Ishikawa (cell line): ENCODE measurements at regions not wholly inside any gene's neighbourhood (a gene's known extent, or its start where the extent isn't known, plus 50 kb on each side); places are given as distances from the start of the nearest gene placed in this dataset.
A peak's percentile ranks its signal among the peaks of the same experiment; 100 is the strongest.

Experiments
- CEBPB ChIP-seq: IDR thresholded peaks from 2 replicates; pipeline ENCODE4 v1.6.1; 2012
- EGR1 ChIP-seq: IDR thresholded peaks from 2 replicates; pipeline ENCODE4 v1.6.1; 2012
- EP300 ChIP-seq: IDR thresholded peaks from 2 replicates; pipeline ENCODE4 v1.6.1; 2012; ENCODE audit warnings: borderline replicate concordance
- FOXM1 ChIP-seq: IDR thresholded peaks from 2 replicates; pipeline ENCODE4 v1.6.1; 2012; ENCODE audit warnings: low read depth, borderline replicate concordance
- NFIC ChIP-seq: IDR thresholded peaks from 2 replicates; pipeline ENCODE4 v1.6.1; 2012
- RAD21 ChIP-seq: IDR thresholded peaks from 2 replicates; pipeline ENCODE4 v1.6.1; 2012; ENCODE audit warnings: low read depth
- REST ChIP-seq: IDR thresholded peaks from 2 replicates; pipeline ENCODE4 v1.6.1; 2012; ENCODE audit warnings: low read depth, mild to moderate bottlenecking
- TCF12 ChIP-seq: IDR thresholded peaks from 2 replicates; pipeline ENCODE4 v1.6.1; 2012; ENCODE audit warnings: low read depth

GRCh38 chr15:39127151-39127790, 453.6 kb upstream of the THBS1 start:
- TF ChIP-seq CEBPB (no peak), EP300 (peak; percentile 68), EGR1 (no peak), NFIC (peak; percentile 61), RAD21 (no peak), REST (no peak), FOXM1 (peak; percentile 67; the same call in 1 of the 2 replicates), TCF12 (0 out of 2 replicates have a peak, but pooled peaks have one; percentile 22)
